Uterus (tissue), 3 donors: ENCODE measurements at regions not wholly inside any gene's neighbourhood (a gene's known extent, or its start where the extent isn't known, plus 50 kb on each side); places are given as distances from the start of the nearest gene placed in this dataset.

Source experiments
- DNase-seq, 2 donors: peaks; one replicate each; pipeline ENCODE4 v3.0.0-alpha.2; 2019 to 2020
- H3K27ac ChIP-seq, 2 donors: fragments of 200-600 bp; sonication (generic); 1 replicate in 1 of 2; 2 replicates in 1 of 2; pipeline ENCODE4 v1.5.1; 2016 to 2018
- H3K27me3 ChIP-seq, 2 donors: fragments of 200-600 bp; sonication (generic); one replicate each; pipeline ENCODE4 v1.5.1; 2018 to 2019; ENCODE audit warnings: control low read depth in 1 of 2
- H3K36me3 ChIP-seq, 2 donors: fragments of 200-600 bp; sonication (generic); one replicate each; pipeline ENCODE4 v1.5.1; 2019; ENCODE audit warnings: control low read depth in 1 of 2
- H3K4me1 ChIP-seq, 2 donors: fragments of 200-600 bp; sonication (generic); one replicate each; pipeline ENCODE4 v1.5.1; 2018 to 2019; ENCODE audit warnings: control low read depth in 1 of 2
- H3K4me3 ChIP-seq, 2 donors: fragments of 200-600 bp; sonication (generic); 1 replicate in 1 of 2; 2 replicates in 1 of 2; pipeline ENCODE4 v1.5.1; 2018 to 2019; ENCODE audit warnings: mild to moderate bottlenecking in 1 of 2
- H3K9me3 ChIP-seq, 2 donors: fragments of 200-600 bp; sonication (generic); one replicate each; pipeline ENCODE4 v1.5.1; 2019; ENCODE audit warnings: control low read depth in 1 of 2
- POLR2A ChIP-seq, 2 donors: fragments of 450-650 bp; IDR thresholded peaks; one replicate each; pipeline ENCODE4 v1.6.1; 2016; ENCODE audit warnings: antibody characterized with exemption in 2 of 2, mild to moderate bottlenecking in 1 of 2, moderate library complexity in 1 of 2
- intact Hi-C: fragments of 100-400 bp; cut with DNase I; formaldehyde crosslinking; loops from one replicate; pipeline ENCODE4 v1.15.1; 2023; ENCODE audit warnings: low total_unique reads
- TF ChIP-seq, protein P1 (sequence below), 4 experiments: fragments of 200-600 bp in 2 of 4; fragments of 450-650 bp in 2 of 4; sonication (generic) in 2 of 4; IDR thresholded peaks; one replicate each; pipeline ENCODE4 v1.5.1; 2016 to 2019; ENCODE audit warnings: antibody characterized with exemption in 4 of 4, mild to moderate bottlenecking in 2 of 4, moderate library complexity in 1 of 4
- donor health status: DM: yes; HTN: yes; CAD: no.

DNA sequence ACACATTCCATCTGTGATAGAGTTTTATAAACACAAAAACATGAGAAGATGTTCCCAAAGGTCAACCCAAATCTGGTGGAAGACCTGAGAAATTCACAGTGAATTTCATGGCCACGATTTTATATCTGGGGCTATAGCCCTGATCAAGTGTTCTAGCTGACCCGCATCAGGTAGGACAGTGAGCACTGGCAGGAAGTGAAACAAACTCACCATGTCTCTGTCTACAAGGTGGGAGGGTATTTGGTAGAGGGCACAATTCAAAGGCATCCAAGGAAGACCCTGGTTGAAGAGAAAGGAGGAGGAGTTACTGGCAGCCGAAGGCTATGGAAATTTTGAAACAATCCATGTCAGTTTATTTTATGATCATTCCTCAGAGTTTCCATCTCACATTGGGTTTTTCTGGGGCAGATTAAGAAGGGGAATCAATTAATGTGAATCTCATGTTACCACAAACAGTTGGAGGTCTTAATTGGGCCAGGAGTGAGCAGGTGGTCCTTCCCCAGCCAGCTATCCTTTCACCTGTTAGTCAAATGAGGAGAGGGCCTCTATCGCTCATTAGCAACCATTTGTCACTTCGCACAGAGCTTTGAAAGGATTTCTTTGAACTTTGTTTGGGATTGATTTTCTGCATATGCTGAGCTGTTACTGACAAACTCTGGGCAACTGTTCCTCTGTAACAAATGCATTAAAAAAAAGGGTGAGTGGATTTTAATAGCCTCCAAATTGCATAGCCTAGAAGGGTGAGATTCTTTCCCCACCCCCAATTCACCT, 612.0 kb upstream of the CLINT1 start:
- no peaks in the 10 kb centered on the region for H3K9me3 ChIP-seq
- no peaks in the 10 kb centered on the region for H3K36me3 ChIP-seq
- no peaks in the 10 kb centered on the region for H3K27me3 ChIP-seq
- peaks cover 0 to 2% of the 10 kb centered on the region in 2 donors for H3K4me1 ChIP-seq
- no peak for DNase-seq
- intact Hi-C loops = no loop called here
- H3K4me3 ChIP-seq = no peak overlapping the region
- TF ChIP-seq, protein P1, sequence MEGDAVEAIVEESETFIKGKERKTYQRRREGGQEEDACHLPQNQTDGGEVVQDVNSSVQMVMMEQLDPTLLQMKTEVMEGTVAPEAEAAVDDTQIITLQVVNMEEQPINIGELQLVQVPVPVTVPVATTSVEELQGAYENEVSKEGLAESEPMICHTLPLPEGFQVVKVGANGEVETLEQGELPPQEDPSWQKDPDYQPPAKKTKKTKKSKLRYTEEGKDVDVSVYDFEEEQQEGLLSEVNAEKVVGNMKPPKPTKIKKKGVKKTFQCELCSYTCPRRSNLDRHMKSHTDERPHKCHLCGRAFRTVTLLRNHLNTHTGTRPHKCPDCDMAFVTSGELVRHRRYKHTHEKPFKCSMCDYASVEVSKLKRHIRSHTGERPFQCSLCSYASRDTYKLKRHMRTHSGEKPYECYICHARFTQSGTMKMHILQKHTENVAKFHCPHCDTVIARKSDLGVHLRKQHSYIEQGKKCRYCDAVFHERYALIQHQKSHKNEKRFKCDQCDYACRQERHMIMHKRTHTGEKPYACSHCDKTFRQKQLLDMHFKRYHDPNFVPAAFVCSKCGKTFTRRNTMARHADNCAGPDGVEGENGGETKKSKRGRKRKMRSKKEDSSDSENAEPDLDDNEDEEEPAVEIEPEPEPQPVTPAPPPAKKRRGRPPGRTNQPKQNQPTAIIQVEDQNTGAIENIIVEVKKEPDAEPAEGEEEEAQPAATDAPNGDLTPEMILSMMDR (IDR thresholded peaks at IDR 0.05) = no peak
- no peak for TF ChIP-seq POLR2A (IDR thresholded peaks at IDR 0.05)
- no peak overlapping the region for H3K27ac ChIP-seq

DNA sequence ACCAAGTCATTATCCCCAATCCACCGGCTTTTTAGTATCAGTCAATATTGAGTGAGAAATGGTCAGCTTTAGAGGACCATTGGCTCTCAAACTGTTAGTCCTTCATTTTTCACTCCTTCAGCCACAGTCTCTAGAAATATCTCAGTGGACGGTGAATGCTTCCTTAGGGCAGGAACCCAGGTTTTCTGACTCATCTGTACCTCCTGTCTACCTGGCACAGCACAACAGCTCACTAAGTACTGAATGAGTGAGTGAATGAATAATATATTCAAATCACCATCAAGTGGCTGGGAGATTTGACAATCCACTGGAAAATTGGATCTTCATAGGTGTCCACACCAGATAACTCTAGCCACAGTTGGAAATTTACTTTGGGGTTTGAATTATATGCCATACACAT, 609.5 kb upstream of the CLINT1 start:
- intact Hi-C loops = no loop called here

DNA sequence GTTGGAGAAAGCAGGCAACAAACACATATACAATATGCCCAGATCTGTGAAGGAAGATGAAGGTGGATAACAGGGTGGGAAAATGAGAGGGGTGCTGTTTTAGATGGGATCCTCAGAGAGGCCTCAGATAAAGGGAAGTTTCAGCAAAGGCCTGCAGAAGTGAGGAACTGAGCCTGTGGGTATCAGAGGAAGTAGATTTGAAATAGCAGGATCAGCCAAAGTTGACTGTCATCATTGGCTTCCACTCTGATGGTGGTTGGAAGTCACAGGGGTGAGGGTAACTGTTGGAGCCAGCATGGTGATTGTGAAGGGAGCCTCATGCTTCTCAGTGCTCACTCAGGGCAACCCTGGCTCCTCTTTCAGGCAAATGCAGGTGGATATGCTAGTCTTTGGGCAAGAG, 607.2 kb upstream of the CLINT1 start:
- Histone ChIP-seq H3K9me3 (no peaks in the 10 kb centered on the region), H3K27me3 (no peaks in the 10 kb centered on the region), H3K27ac (peak overlapping the region; percentile 71 to 76), H3K4me3 (no peak overlapping the region), H3K36me3 (no peaks in the 10 kb centered on the region), H3K4me1 (peaks cover 11 to 35% of the 10 kb centered on the region in 2 donors)
- DNase-seq = no peak
- TF ChIP-seq, protein P1 (IDR thresholded peaks at IDR 0.05) = no peak
- no peak for TF ChIP-seq POLR2A (IDR thresholded peaks at IDR 0.05)
- intact Hi-C loops = no loop called here

More for the DNA sequence above, 609.5 kb upstream of the CLINT1 start:
- TF ChIP-seq POLR2A (IDR thresholded peaks at IDR 0.05) = no peak
- TF ChIP-seq, protein P1 (IDR thresholded peaks at IDR 0.05) = no peak
- no peak for DNase-seq
- Histone ChIP-seq H3K36me3 (no peaks in the 10 kb centered on the region), H3K4me1 (peaks cover 0 to 23% of the 10 kb centered on the region in 2 donors), H3K27me3 (no peaks in the 10 kb centered on the region), H3K27ac (no peak overlapping the region), H3K4me3 (no peak overlapping the region), H3K9me3 (no peaks in the 10 kb centered on the region)

DNA sequence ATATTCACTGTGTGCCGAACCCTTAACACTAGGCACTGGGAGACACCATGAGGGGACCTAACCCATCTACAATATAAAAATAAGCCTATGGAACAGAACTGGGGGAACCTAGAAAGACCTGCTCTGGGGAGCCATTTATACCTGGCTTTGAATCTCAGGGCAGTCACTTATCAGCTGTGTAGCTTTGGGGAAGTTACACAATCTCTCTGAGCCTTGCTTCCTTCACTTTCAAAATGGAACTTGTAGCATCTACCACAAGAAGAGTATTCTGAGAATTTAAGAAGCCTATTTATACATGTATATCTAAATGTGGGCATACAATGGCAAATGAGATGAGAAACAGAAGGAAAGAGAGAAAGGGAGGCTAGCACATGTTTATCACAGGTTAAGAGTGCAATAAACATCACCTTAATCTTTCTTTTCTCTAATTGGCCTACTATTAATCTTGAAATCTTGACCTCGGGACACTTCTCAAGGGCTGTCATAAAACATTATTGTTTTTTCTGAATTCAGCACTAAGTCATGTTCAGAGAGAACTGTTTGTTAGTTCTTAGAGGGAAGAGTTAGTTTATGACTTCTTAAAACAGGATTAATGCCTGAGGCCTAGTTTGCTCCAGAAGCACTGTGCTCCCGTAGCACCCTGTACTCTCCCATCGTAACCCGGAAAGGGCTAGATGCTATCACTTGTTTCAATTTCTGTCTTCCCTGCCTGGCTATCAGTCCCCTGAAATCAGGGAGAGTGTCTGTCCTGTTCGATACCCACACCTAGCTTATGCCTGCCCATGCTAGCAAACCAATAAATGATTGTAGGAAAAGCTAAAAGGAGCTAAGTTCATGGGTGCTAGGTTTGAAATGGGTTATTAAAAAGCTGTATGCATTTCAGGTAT, 606.4 kb upstream of the CLINT1 start:
- intact Hi-C loops = no loop called here
- DNase-seq = no peak
- no peaks in the 10 kb centered on the region for H3K9me3 ChIP-seq
- TF ChIP-seq POLR2A (IDR thresholded peaks at IDR 0.05) = no peak
- TF ChIP-seq, protein P1 (IDR thresholded peaks at IDR 0.05) = no peak
- no peak overlapping the region for H3K4me3 ChIP-seq
- peaks cover 11 to 35% of the 10 kb centered on the region in 2 donors for H3K4me1 ChIP-seq
- H3K27me3 ChIP-seq = no peaks in the 10 kb centered on the region
- H3K36me3 ChIP-seq = no peaks in the 10 kb centered on the region
- peak overlapping the region; percentile 71 to 76 for H3K27ac ChIP-seq

DNA sequence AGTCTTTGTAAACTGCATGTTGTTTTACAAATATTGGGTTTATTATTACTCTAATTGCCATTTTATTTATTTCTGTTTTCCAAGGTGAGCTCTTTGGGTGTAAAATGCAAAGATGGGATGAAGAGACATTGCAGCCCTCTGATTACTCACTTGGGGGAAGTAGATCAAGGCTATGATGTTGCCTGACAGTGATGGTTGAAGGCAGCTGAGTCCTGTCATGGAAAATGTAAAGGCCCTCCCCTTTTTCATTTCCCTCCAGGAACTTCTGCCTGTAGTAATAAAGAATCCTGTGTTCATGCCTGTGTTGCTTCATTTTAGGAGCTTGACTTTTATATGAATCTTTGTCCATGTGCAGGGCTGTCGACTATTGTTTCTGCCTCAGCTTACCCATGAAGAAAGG, 605.4 kb upstream of the CLINT1 start:
- intact Hi-C loops = no loop called here
- no peak for TF ChIP-seq POLR2A (IDR thresholded peaks at IDR 0.05)
- TF ChIP-seq, protein P1 (IDR thresholded peaks at IDR 0.05) = no peak

More for the DNA sequence above, 605.4 kb upstream of the CLINT1 start:
- Histone ChIP-seq H3K27me3 (no peaks in the 10 kb centered on the region), H3K9me3 (no peaks in the 10 kb centered on the region), H3K27ac (peak overlapping the region; percentile 71 to 76), H3K4me3 (no peak overlapping the region), H3K4me1 (peaks cover 11 to 35% of the 10 kb centered on the region in 2 donors), H3K36me3 (no peaks in the 10 kb centered on the region)
- DNase-seq = peak in 1 of 2 donors; percentile 41
